ENCODE measurements at regions not wholly inside any gene's neighbourhood (a gene's known extent, or its start where the extent isn't known, plus 50 kb on each side); places are given as distances from the start of the nearest gene placed in this dataset.

DNA sequence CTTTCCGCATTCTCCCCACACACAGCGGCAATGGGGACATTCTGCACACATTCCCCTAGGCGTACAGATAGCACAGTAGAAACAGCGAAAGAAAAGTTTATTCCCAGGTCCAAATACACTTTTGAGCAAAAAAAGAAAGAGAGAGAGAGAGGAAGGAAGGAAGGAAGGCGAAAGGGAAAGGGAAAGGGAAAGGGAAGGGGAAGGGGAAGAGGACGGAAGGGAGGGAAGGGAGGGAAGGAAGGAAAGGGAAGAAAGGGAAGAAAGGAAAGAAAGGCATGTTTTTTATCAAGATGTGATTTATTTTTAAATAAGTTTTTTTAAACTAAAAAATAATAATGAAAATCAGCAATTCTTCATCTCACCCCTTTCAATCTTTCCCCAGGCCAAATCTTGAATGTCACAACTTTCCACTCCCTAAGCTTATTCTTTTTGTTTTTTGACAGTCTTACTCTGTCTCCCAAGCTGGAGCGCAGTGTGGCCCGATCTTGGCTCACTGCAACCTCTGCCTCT is 281.7 kb downstream of the SKIDA1 start:
- no peak for DNase-seq
- H3K4me1 ChIP-seq (ENCODE audit: control insufficient read depth in 1 of 2, insufficient read depth in 2 of 2, low read length in 2 of 2): no peaks in the 10 kb centered on the region
- no peak for ATAC-seq (ENCODE audit: low FRiP score)
- intact Hi-C loops (cut with DNase I): no loop called here
- H3K27me3 ChIP-seq (ENCODE audit: control insufficient read depth in 1 of 2, insufficient read depth in 2 of 2, low read length in 1 of 2): no peaks in the 10 kb centered on the region
- no peak overlapping the region for H3K27ac ChIP-seq (ENCODE audit: low read depth in 1 of 2, low read length in 2 of 2)
- H3K36me3 ChIP-seq (ENCODE audit: control insufficient read depth in 1 of 2, insufficient read depth in 2 of 2, low read length in 1 of 2): no peaks in the 10 kb centered on the region
- WGBS, 2 donors: 85 to 90% methylated on average over 8 of the region's 8 CpGs
- no peaks in the 10 kb centered on the region for H3K9me3 ChIP-seq (ENCODE audit: control insufficient read depth, low read length)
- no peak overlapping the region for H3K4me3 ChIP-seq (ENCODE audit: low read length in 2 of 2)

DNA sequence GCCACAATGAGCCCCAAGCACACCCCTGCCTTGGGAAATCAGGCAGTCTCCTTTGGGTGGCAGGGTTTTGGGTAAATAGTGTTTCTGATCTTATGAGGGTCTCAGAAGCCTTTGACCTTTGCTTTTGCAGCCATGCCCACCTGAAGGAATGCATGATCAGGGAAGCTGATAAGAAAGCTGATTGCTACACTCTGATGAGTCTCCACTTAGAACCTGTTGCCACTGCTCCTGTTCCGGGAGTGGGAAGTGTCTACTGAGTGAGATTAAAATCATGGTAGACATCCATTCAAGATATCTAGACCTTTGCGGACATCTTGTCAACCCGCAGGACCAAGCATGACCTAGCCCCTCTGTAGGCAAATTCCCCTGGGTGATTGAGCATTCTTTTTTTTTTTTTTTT is 282.6 kb downstream of the SKIDA1 start:
- H3K4me3 ChIP-seq (ENCODE audit: low read length in 2 of 2): no peak overlapping the region
- DNase-seq (no peak), ATAC-seq (ENCODE audit: low FRiP score) (no peak)
- no peaks in the 10 kb centered on the region for H3K36me3 ChIP-seq (ENCODE audit: control insufficient read depth in 1 of 2, insufficient read depth in 2 of 2, low read length in 1 of 2)
- H3K9me3 ChIP-seq (ENCODE audit: control insufficient read depth, low read length): no peaks in the 10 kb centered on the region
- no peak overlapping the region for H3K27ac ChIP-seq (ENCODE audit: low read depth in 1 of 2, low read length in 2 of 2)
- H3K4me1 ChIP-seq (ENCODE audit: control insufficient read depth in 1 of 2, insufficient read depth in 2 of 2, low read length in 2 of 2): no peaks in the 10 kb centered on the region
- H3K27me3 ChIP-seq (ENCODE audit: control insufficient read depth in 1 of 2, insufficient read depth in 2 of 2, low read length in 1 of 2): no peaks in the 10 kb centered on the region
- intact Hi-C loops (cut with DNase I): no loop called here
- WGBS, 2 donors: 95 to 96% methylated on average over 3 of the region's 3 CpGs

DNA sequence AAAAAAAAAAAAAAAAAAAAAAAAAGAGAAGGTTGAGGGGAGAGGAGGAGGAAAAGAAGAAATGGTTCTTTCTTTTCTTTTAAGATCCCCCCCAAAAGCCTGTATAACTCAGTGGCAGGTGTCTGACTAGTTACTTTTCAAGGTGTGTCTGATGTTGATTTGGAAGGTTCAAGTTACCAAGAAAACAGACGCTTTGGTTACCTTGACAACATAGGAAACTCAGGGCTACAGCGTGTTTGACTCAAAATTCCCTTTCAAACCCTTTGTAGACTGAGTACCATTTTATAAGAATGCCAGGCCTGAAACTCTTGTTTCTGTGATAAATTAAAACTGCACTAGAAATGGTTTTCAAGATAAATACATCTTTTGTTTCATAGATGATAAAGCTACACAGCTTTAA is 286.8 kb downstream of the SKIDA1 start:
- intact Hi-C loops (cut with DNase I): no loop called here
- WGBS, 2 donors: 73 to 77% methylated on average over 2 of the region's 2 CpGs
- DNase-seq: no peak
- H3K27ac ChIP-seq (ENCODE audit: low read depth in 1 of 2, low read length in 2 of 2): no peak overlapping the region
- no peaks in the 10 kb centered on the region for H3K9me3 ChIP-seq (ENCODE audit: control insufficient read depth, low read length)
- no peaks in the 10 kb centered on the region for H3K27me3 ChIP-seq (ENCODE audit: control insufficient read depth in 1 of 2, insufficient read depth in 2 of 2, low read length in 1 of 2)
- H3K4me1 ChIP-seq (ENCODE audit: control insufficient read depth in 1 of 2, insufficient read depth in 2 of 2, low read length in 2 of 2): no peaks in the 10 kb centered on the region
- no peaks in the 10 kb centered on the region for H3K36me3 ChIP-seq (ENCODE audit: control insufficient read depth in 1 of 2, insufficient read depth in 2 of 2, low read length in 1 of 2)
- H3K4me3 ChIP-seq (ENCODE audit: low read length in 2 of 2): no peak overlapping the region
- ATAC-seq (ENCODE audit: low FRiP score): no peak

DNA sequence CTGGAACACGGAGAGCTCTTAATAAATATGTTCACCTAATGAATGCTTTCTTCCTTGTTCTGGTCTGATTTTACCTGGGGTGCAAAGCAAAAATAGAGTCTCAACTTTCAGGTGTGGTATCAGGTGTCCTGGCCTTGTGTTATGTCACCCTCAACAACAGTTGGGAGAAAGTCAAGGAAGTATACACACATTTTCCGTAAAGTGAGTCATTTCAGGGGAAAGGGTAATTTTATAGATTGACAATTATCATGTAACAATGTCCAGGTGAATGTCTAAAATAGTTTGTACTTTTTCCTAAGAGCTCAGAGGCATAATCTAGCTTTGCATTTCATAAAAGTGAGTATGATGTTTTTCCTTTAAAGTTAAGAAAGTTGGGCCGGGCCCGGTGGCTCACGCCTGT is 287.4 kb downstream of the SKIDA1 start:
- intact Hi-C loops (cut with DNase I): no loop called here
- 95 to 97% methylated on average over 5 of the region's 5 CpGs for WGBS, 2 donors

DNA sequence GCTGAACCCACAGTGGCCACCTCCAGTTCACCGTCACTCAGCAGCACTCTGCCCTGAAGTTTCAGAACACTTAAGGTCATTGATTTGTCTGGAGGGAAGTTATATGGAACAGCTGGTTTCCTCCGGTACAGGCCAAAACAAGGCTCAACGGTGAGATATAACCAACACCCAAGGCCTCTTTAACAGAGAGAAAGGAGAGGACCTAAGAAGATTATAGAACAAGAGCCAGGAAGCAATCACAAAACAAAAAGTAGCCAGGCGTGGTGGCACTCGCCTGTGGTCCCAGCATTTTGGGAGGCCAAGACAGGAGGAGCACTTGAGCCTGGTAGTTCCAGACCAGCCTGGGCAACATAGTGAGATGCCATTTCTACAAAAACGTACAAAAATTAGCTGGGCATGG is 290.7 kb downstream of the SKIDA1 start:
- no peaks in the 10 kb centered on the region for H3K36me3 ChIP-seq (ENCODE audit: control insufficient read depth in 1 of 2, insufficient read depth in 2 of 2, low read length in 1 of 2)
- no peaks in the 10 kb centered on the region for H3K4me1 ChIP-seq (ENCODE audit: control insufficient read depth in 1 of 2, insufficient read depth in 2 of 2, low read length in 2 of 2)
- H3K4me3 ChIP-seq (ENCODE audit: low read length in 2 of 2): no peak overlapping the region
- WGBS, 2 donors: 93 to 94% methylated on average over 6 of the region's 6 CpGs
- ATAC-seq (ENCODE audit: low FRiP score): no peak
- no peaks in the 10 kb centered on the region for H3K27me3 ChIP-seq (ENCODE audit: control insufficient read depth in 1 of 2, insufficient read depth in 2 of 2, low read length in 1 of 2)
- H3K27ac ChIP-seq (ENCODE audit: low read depth in 1 of 2, low read length in 2 of 2): no peak overlapping the region
- DNase-seq: no peak
- intact Hi-C loops (cut with DNase I): no loop called here
- H3K9me3 ChIP-seq (ENCODE audit: control insufficient read depth, low read length): no peaks in the 10 kb centered on the region

More for the DNA sequence above, 287.4 kb downstream of the SKIDA1 start:
- H3K36me3 ChIP-seq (ENCODE audit: control insufficient read depth in 1 of 2, insufficient read depth in 2 of 2, low read length in 1 of 2): no peaks in the 10 kb centered on the region
- H3K4me3 ChIP-seq (ENCODE audit: low read length in 2 of 2): no peak overlapping the region
- H3K27me3 ChIP-seq (ENCODE audit: control insufficient read depth in 1 of 2, insufficient read depth in 2 of 2, low read length in 1 of 2): no peaks in the 10 kb centered on the region
- no peak overlapping the region for H3K27ac ChIP-seq (ENCODE audit: low read depth in 1 of 2, low read length in 2 of 2)
- DNase-seq: no peak
- H3K9me3 ChIP-seq (ENCODE audit: control insufficient read depth, low read length): no peaks in the 10 kb centered on the region
- H3K4me1 ChIP-seq (ENCODE audit: control insufficient read depth in 1 of 2, insufficient read depth in 2 of 2, low read length in 2 of 2): no peaks in the 10 kb centered on the region
- ATAC-seq (ENCODE audit: low FRiP score): no peak

DNA sequence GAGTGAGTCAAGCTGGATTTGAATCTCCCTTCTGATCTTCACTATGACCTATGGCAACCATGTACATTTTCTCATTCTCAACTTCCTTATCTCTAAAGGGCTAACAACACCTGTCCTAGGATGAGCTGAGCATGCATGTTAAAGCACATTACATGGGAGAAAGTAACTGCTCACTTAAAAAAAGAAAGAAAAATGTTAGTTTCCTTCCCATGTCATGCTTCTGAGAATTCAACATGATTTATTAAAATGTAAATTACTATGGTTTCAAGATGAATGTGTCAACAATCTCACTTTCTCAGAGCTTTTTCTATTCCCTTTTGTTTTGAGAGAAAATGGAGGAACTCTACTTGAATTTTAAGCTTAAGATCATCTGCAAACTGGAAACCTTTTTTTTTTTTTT is 295.3 kb downstream of the SKIDA1 start:
- Histone ChIP-seq H3K4me3 (ENCODE audit: low read length in 2 of 2) (no peak overlapping the region), H3K36me3 (ENCODE audit: control insufficient read depth in 1 of 2, insufficient read depth in 2 of 2, low read length in 1 of 2) (no peaks in the 10 kb centered on the region), H3K9me3 (ENCODE audit: control insufficient read depth, low read length) (no peaks in the 10 kb centered on the region), H3K27ac (ENCODE audit: low read depth in 1 of 2, low read length in 2 of 2) (no peak overlapping the region), H3K27me3 (ENCODE audit: control insufficient read depth in 1 of 2, insufficient read depth in 2 of 2, low read length in 1 of 2) (no peaks in the 10 kb centered on the region), H3K4me1 (ENCODE audit: control insufficient read depth in 1 of 2, insufficient read depth in 2 of 2, low read length in 2 of 2) (no peaks in the 10 kb centered on the region)
- ATAC-seq (ENCODE audit: low FRiP score) (no peak), DNase-seq (no peak)
- intact Hi-C loops (cut with DNase I): no loop called here

DNA sequence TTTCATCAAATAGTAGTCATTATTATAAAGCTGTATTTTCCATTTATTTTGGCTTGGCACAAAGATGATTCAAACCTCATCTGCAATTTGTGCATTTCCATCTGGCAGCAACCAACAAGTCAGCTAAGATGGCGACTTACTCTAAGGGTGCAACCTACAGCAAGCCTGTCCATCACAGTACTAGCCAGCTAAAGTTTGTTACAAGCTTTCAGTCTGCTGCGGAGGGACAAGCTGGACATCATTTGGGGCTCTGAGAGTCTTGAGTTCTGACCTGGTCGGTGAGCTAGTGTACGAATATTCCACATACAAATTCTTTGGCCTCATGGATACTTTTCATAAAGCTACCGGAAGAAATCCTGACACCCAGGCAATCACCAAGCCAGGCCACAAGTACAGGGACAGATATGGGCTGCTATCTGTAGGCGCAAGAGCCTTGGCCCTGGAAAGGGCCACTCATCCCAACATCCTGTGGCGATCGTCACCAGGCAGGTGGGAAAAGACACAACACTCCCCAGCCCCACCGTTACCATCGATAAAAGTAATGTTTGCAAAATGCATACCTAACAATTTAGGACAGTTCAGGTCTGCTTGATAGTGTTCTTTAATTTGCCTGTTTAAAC is 307.6 kb downstream of the SKIDA1 start:
- DNase-seq (no peak), ATAC-seq (ENCODE audit: low FRiP score) (no peak)
- Histone ChIP-seq H3K4me3 (ENCODE audit: low read length in 2 of 2) (no peak overlapping the region), H3K9me3 (ENCODE audit: control insufficient read depth, low read length) (peaks cover 5% of the 10 kb centered on the region), H3K27me3 (ENCODE audit: control insufficient read depth in 1 of 2, insufficient read depth in 2 of 2, low read length in 1 of 2) (no peaks in the 10 kb centered on the region), H3K27ac (ENCODE audit: low read depth in 1 of 2, low read length in 2 of 2) (no peak overlapping the region), H3K36me3 (ENCODE audit: control insufficient read depth in 1 of 2, insufficient read depth in 2 of 2, low read length in 1 of 2) (no peaks in the 10 kb centered on the region), H3K4me1 (ENCODE audit: control insufficient read depth in 1 of 2, insufficient read depth in 2 of 2, low read length in 2 of 2) (no peaks in the 10 kb centered on the region)
- whole genome bisulfite sequencing, 2 donors: 94 to 95% methylated on average over 10 of the region's 10 CpGs
- intact Hi-C loops (cut with DNase I): no loop called here

DNA sequence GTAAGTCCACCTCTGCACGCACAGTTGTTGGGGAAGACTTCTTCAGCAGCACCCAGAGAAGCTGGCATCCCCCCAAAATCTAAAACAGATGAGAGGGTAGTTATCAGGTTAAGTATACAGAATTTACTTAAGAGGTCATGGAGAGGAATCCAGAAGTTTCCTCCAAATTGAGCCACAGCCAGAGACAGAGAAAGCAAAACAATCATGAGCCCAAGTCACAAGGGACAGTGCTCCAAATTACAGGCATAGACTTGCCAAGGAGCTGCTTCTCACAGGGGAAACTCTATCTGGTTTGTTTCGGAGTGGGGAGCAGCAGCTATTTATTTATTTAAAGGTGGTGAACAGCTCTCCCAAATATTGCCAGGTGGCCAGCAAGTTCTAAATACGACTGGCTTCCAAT is 308.4 kb downstream of the SKIDA1 start:
- H3K27ac ChIP-seq (ENCODE audit: low read depth in 1 of 2, low read length in 2 of 2): no peak overlapping the region
- ATAC-seq (ENCODE audit: low FRiP score) (no peak), DNase-seq (no peak)
- intact Hi-C loops (cut with DNase I): no loop called here
- peaks cover 5% of the 10 kb centered on the region for H3K9me3 ChIP-seq (ENCODE audit: control insufficient read depth, low read length)
- H3K4me3 ChIP-seq (ENCODE audit: low read length in 2 of 2): no peak overlapping the region
- H3K36me3 ChIP-seq (ENCODE audit: control insufficient read depth in 1 of 2, insufficient read depth in 2 of 2, low read length in 1 of 2): no peaks in the 10 kb centered on the region
- H3K4me1 ChIP-seq (ENCODE audit: control insufficient read depth in 1 of 2, insufficient read depth in 2 of 2, low read length in 2 of 2): no peaks in the 10 kb centered on the region
- no peaks in the 10 kb centered on the region for H3K27me3 ChIP-seq (ENCODE audit: control insufficient read depth in 1 of 2, insufficient read depth in 2 of 2, low read length in 1 of 2)
- WGBS, 2 donors: 24 to 25% methylated on average over 3 of the region's 3 CpGs

DNA sequence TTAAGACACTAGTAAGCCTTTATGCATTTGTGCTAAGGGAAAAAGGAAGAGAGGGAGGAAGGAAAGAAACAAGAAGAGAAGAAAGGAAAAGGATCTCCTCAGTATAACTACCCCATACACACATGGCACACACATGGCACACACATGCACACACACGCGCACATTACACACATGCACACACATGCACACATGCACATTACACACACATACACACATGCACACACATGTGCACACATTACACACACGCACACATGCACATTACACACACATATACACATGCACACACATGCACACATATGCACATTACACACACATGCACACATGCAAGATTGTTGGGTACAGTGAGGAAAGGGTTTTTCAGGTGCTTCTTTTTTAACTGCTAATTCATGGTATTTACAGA is 311.2 kb downstream of the SKIDA1 start:
- 96 to 97% methylated on average over 3 of the region's 3 CpGs for WGBS, 2 donors
- DNase-seq: no peak

More for the DNA sequence above, 311.2 kb downstream of the SKIDA1 start:
- ATAC-seq (ENCODE audit: low FRiP score): no peak
- Histone ChIP-seq H3K9me3 (ENCODE audit: control insufficient read depth, low read length) (peaks cover 5% of the 10 kb centered on the region), H3K4me3 (ENCODE audit: low read length in 2 of 2) (no peak overlapping the region), H3K27me3 (ENCODE audit: control insufficient read depth in 1 of 2, insufficient read depth in 2 of 2, low read length in 1 of 2) (no peaks in the 10 kb centered on the region), H3K4me1 (ENCODE audit: control insufficient read depth in 1 of 2, insufficient read depth in 2 of 2, low read length in 2 of 2) (no peaks in the 10 kb centered on the region), H3K27ac (ENCODE audit: low read depth in 1 of 2, low read length in 2 of 2) (no peak overlapping the region), H3K36me3 (ENCODE audit: control insufficient read depth in 1 of 2, insufficient read depth in 2 of 2, low read length in 1 of 2) (no peaks in the 10 kb centered on the region)
- intact Hi-C loops (cut with DNase I): no loop called here
